IMR-90 (cell line): ENCODE measurements at regions not wholly inside any gene's neighbourhood (a gene's known extent, or its start where the extent isn't known, plus 50 kb on each side); places are given as distances from the start of the nearest gene placed in this dataset.

Experiments
- ATAC-seq: fragments of 200-7000 bp; cut with Tn5 transposase; 2 replicates; pipeline ENCODE4 v1.9.1; 2020; ENCODE audit warnings: low read depth, mild to moderate bottlenecking, moderate library complexity
- BruUV-seq: library from RNA; stranded (reverse); fragments of 400-500 nt; replicated peaks from 2 replicates; lab custom pipeline; 2021; lab: Mats Ljungman, UMichigan
- CTCF ChIA-PET: fragments of 300-600 bp; formaldehyde crosslinking; extraction: SDS; loops from one replicate; lab custom pipeline; 2021; ENCODE audit warnings: antibody characterized with exemption; lab: Yijun Ruan, JAX
- POLR2A ChIA-PET: fragments of 300-600 bp; sonication (Branson Sonifier 250); formaldehyde crosslinking; loops from one replicate; lab custom pipeline; 2022; ENCODE audit warnings: antibody characterized with exemption; ENCODE audit not compliant: unreplicated experiment; lab: Charles Lee
- DNase-seq: peaks from one replicate; pipeline ENCODE4 v3.0.0; 2013
- H2AFZ ChIP-seq: replicated peaks from 2 replicates; pipeline ENCODE3; 2013; ENCODE audit warnings: low read length, mild to moderate bottlenecking; ENCODE audit not compliant: poor library complexity
- H2AK5ac ChIP-seq: 2 replicates; pipeline ENCODE4 v1.6.1; 2013; ENCODE audit warnings: low read depth, low read length, inconsistent platforms
- H2AK9ac ChIP-seq: replicated peaks from 2 replicates; pipeline ENCODE3; 2013; ENCODE audit warnings: mild to moderate bottlenecking, low read depth, low read length, moderate library complexity; ENCODE audit not compliant: poor library complexity
- H2BK120ac ChIP-seq: 2 replicates; pipeline ENCODE4 v1.6.1; 2013; ENCODE audit warnings: low read depth, low read length, inconsistent platforms
- H2BK15ac ChIP-seq: 3 replicates; pipeline ENCODE4 v1.6.1; 2013; ENCODE audit warnings: low read depth, low read length, inconsistent platforms
- H2BK20ac ChIP-seq: 2 replicates; pipeline ENCODE4 v1.6.1; 2013; ENCODE audit warnings: low read depth, mild to moderate bottlenecking, inconsistent platforms, low read length, moderate library complexity
- H2BK5ac ChIP-seq: 2 replicates; pipeline ENCODE4 v1.6.1; 2013; ENCODE audit warnings: mild to moderate bottlenecking, low read depth, low read length, inconsistent platforms; ENCODE audit not compliant: poor library complexity, severe bottlenecking
- H3K14ac ChIP-seq: replicated peaks from 2 replicates; pipeline ENCODE4 v1.6.1; 2013; ENCODE audit warnings: low read depth, low read length, inconsistent platforms
- H3K18ac ChIP-seq: 2 replicates; pipeline ENCODE4 v1.6.1; 2013; ENCODE audit warnings: low read depth, low read length, control low read depth
- H3K23ac ChIP-seq: 2 replicates; pipeline ENCODE4 v1.6.1; 2013; ENCODE audit warnings: low read depth, low read length, inconsistent platforms
- H3K27ac ChIP-seq: 2 replicates; pipeline ENCODE4 v1.5.1; 2013; ENCODE audit warnings: mild to moderate bottlenecking, control low read depth, low read length; ENCODE audit not compliant: insufficient read depth
- H3K27me3 ChIP-seq: 2 replicates; pipeline ENCODE4 v1.6.1; 2013; ENCODE audit warnings: low read length; ENCODE audit not compliant: control insufficient read depth, insufficient read depth
- H3K36me3 ChIP-seq: 2 replicates; pipeline ENCODE4 v1.6.1; 2013; ENCODE audit warnings: low read length, mixed read lengths; ENCODE audit not compliant: control insufficient read depth, insufficient read depth
- H3K4ac ChIP-seq: 2 replicates; pipeline ENCODE4 v1.6.1; 2013; ENCODE audit warnings: low read depth, low read length, inconsistent platforms
- H3K4me1 ChIP-seq: 2 replicates; pipeline ENCODE4 v1.6.1; 2013; ENCODE audit warnings: low read length, mixed read lengths; ENCODE audit not compliant: control insufficient read depth, insufficient read depth
- H3K4me2 ChIP-seq: 2 replicates; pipeline ENCODE4 v1.6.1; 2013; ENCODE audit warnings: low read depth, mild to moderate bottlenecking, control low read depth, low read length, moderate library complexity
- H3K4me3 ChIP-seq: 2 replicates; pipeline ENCODE4 v1.5.1; 2013; ENCODE audit warnings: low read depth, mild to moderate bottlenecking, control low read depth, low read length, moderate library complexity; ENCODE audit not compliant: insufficient read depth
- H3K56ac ChIP-seq: 2 replicates; pipeline ENCODE4 v1.6.1; 2013; ENCODE audit warnings: low read length, inconsistent platforms; ENCODE audit not compliant: insufficient read depth; ENCODE audit errors: extremely low read depth
- H3K79me1 ChIP-seq, 2 experiments: 2 replicates each; pipeline ENCODE4 v1.6.1; 2013; ENCODE audit warnings: low read length in 2 of 2, inconsistent platforms in 1 of 2, low read depth in 1 of 2
- H3K9ac ChIP-seq: 2 replicates; pipeline ENCODE4 v1.6.1; 2013; ENCODE audit warnings: low read depth, low read length, control low read depth
- H3K9me1 ChIP-seq: 2 replicates; pipeline ENCODE4 v1.6.1; 2013; ENCODE audit warnings: low read length, inconsistent platforms; ENCODE audit not compliant: insufficient read depth
- H3K9me3 ChIP-seq: 2 replicates; pipeline ENCODE4 v1.6.1; 2013; ENCODE audit warnings: low read length; ENCODE audit not compliant: control insufficient read depth, insufficient read depth
- H4K20me1 ChIP-seq: 2 replicates; pipeline ENCODE4 v1.6.1; 2013; ENCODE audit warnings: low read length, inconsistent platforms; ENCODE audit not compliant: insufficient read depth
- H4K5ac ChIP-seq: 2 replicates; pipeline ENCODE4 v1.6.1; 2013; ENCODE audit warnings: mild to moderate bottlenecking, low read depth, low read length, control low read depth
- H4K8ac ChIP-seq, 2 experiments: 2 replicates each; pipeline ENCODE4 v1.6.1; 2013; ENCODE audit warnings: low read depth in 2 of 2, low read length in 2 of 2, control low read depth in 1 of 2, inconsistent platforms in 1 of 2
- H4K91ac ChIP-seq: 2 replicates; pipeline ENCODE4 v1.6.1; 2013; ENCODE audit warnings: low read depth, low read length, inconsistent platforms; ENCODE audit not compliant: insufficient read depth
- BHLHE40 ChIP-seq: fragments of 150-350 bp; IDR thresholded peaks from 2 replicates; pipeline ENCODE4 v1.6.1; 2016; ENCODE audit warnings: mild to moderate bottlenecking, low read depth, low read length
- CEBPB ChIP-seq: IDR thresholded peaks from 2 replicates; pipeline ENCODE4 v1.6.1; 2012; ENCODE audit warnings: low read depth, low read length, improper control_type of control experiment
- CHD1 ChIP-seq: IDR thresholded peaks from 2 replicates; pipeline ENCODE4 v1.6.1; 2012; ENCODE audit warnings: low read depth, low read length, improper control_type of control experiment
- CTCF ChIP-seq: conservative IDR thresholded peaks from 2 replicates; pipeline ENCODE4 v1.5.1; 2012; ENCODE audit warnings: mild to moderate bottlenecking, low read depth, low read length, improper control_type of control experiment
- ELK1 ChIP-seq: fragments of 150-350 bp; IDR thresholded peaks from 2 replicates; pipeline ENCODE4 v1.6.1; 2016; ENCODE audit warnings: low read depth, mild to moderate bottlenecking, low read length, moderate library complexity, borderline replicate concordance
- FOS ChIP-seq: fragments of 150-350 bp; IDR thresholded peaks from 2 replicates; pipeline ENCODE4 v1.6.1; 2016; ENCODE audit warnings: low read depth, low read length
- MAFK ChIP-seq: IDR thresholded peaks from 2 replicates; pipeline ENCODE4 v1.6.1; 2012; ENCODE audit warnings: low read depth, low read length, improper control_type of control experiment
- MAZ ChIP-seq: IDR thresholded peaks from 2 replicates; pipeline ENCODE4 v1.6.1; 2012; ENCODE audit warnings: low read depth, mild to moderate bottlenecking, low read length, improper control_type of control experiment, moderate library complexity, borderline replicate concordance
- MXI1 ChIP-seq: IDR thresholded peaks from 2 replicates; pipeline ENCODE4 v1.6.1; 2012; ENCODE audit warnings: low read depth, mild to moderate bottlenecking, low read length, moderate library complexity, borderline replicate concordance
- NFE2L2 ChIP-seq: fragments of 150-350 bp; IDR thresholded peaks from 2 replicates; pipeline ENCODE4 v1.6.1; 2016; ENCODE audit warnings: low read depth, mild to moderate bottlenecking, low read length
- POLR2A ChIP-seq: IDR thresholded peaks from 2 replicates; pipeline ENCODE4 v1.6.1; 2012; ENCODE audit warnings: mild to moderate bottlenecking, low read depth, low read length
- RCOR1 ChIP-seq: IDR thresholded peaks from 2 replicates; pipeline ENCODE4 v1.6.1; 2012; ENCODE audit warnings: mild to moderate bottlenecking, low read length, improper control_type of control experiment; ENCODE audit not compliant: insufficient replicate concordance
- SMC3 ChIP-seq: fragments of 150-350 bp; IDR thresholded peaks from 2 replicates; pipeline ENCODE4 v1.6.1; 2016; ENCODE audit warnings: low read depth, mild to moderate bottlenecking, antibody characterized with exemption, low read length, moderate library complexity
- WGBS, 2 experiments: methylation state at CpG; one replicate each; pipeline versions ENCODE4 v1.1.5 to v1.1.7; 2013; ENCODE audit warnings: missing lambda C conversion rate in 2 of 2; ENCODE audit not compliant: insufficient read length in 1 of 2; ENCODE audit errors: extremely low coverage in 2 of 2; 5-methylcytosine and 5-hydroxymethylcytosine counted together
- dilution Hi-C: fragments of 300-500 bp; cut with HindIII; formaldehyde crosslinking; loops from one replicate; pipeline ENCODE4 v1.14.3; 2018; ENCODE audit warnings: low sequenced_read_pairs; ENCODE audit not compliant: unreplicated experiment
- in situ Hi-C: fragments of 300-500 bp; cut with MboI; formaldehyde crosslinking; loops from 3 replicates; pipeline ENCODE4 v1.14.3; 2019; ENCODE audit warnings: low sequenced_read_pairs, inconsistent platforms, mixed read lengths
- intact Hi-C: fragments of 100-400 bp; cut with micrococcal nuclease; formaldehyde crosslinking; loops from 2 replicates; pipeline ENCODE4 v1.10.0; 2022

- Histone ChIP-seq H2AFZ (no peak overlapping the region), H2BK120ac (no peak overlapping the region), H3K9me1 (no peaks in the 10 kb centered on the region), H3K36me3 (no peaks in the 10 kb centered on the region), H3K4me2 (no peak overlapping the region), H3K4me1 (no peaks in the 10 kb centered on the region), H3K14ac (no peak overlapping the region), H3K4ac (no peak overlapping the region), H3K9ac (no peak overlapping the region), H3K4me3 (no peak overlapping the region), H2BK5ac (no peak overlapping the region), H3K23ac (no peak overlapping the region), H3K18ac (no peak overlapping the region), H3K56ac (no peak overlapping the region), H4K20me1 (no peaks in the 10 kb centered on the region), H4K5ac (no peak overlapping the region), H2BK20ac (no peak overlapping the region), H3K9me3 (peaks cover 4% of the 10 kb centered on the region), H4K8ac (no peak overlapping the region), H2BK15ac (no peak overlapping the region), H3K27ac (no peak overlapping the region), H4K91ac (no peak overlapping the region), H2AK5ac (no peak overlapping the region), H3K27me3 (no peaks in the 10 kb centered on the region), H3K79me1 (no peaks in the 10 kb centered on the region), H2AK9ac (no peak overlapping the region)
- ChIA-PET POLR2A (no interaction called here), CTCF (interaction anchor here (0.7 kb wide), 1 partner anchor 8 kb away, joined by 3 read pairs; no protein-coding TSS in a partner anchor)
- in situ Hi-C loops, result no loop called here
- intact Hi-C loops, result loop anchor here (5.0 kb wide), 1 partner anchor 36 kb away; no protein-coding TSS in a partner anchor
- no CpG with 5 or more reads among the region's 5 CpGs for WGBS, 2 experiments
- ATAC-seq (no peak), DNase-seq (no peak)
- no peak for TF ChIP-seq MAFK
- TF ChIP-seq CEBPB, result no peak
- no peak for TF ChIP-seq CHD1
- TF ChIP-seq MAZ, result no peak
- TF ChIP-seq POLR2A, result no peak
- TF ChIP-seq NFE2L2, result no peak
- TF ChIP-seq CTCF, result no peak
- no peak for TF ChIP-seq SMC3
- TF ChIP-seq MXI1, result no peak
- TF ChIP-seq RCOR1, result no peak
- no peak for TF ChIP-seq FOS
- no peak for TF ChIP-seq BHLHE40
- no peak for TF ChIP-seq ELK1
- no TSS peak for BruUV-seq
- dilution Hi-C loops, result no loop called here
Observed at GRCh38 chr10:21458126-21458871, 67.2 kb downstream of the SKIDA1 start.
